GM19463 (cell line): ENCODE measurements at regions not wholly inside any gene's neighbourhood (a gene's known extent, or its start where the extent isn't known, plus 50 kb on each side); places are given as distances from the start of the nearest gene placed in this dataset.

Experiments
- ATAC-seq: cut with Tn5 transposase; IDR thresholded peaks from one replicate; pipeline ENCODE4 v1.9.1; 2021; ENCODE audit warnings: mild to moderate bottlenecking, moderate library complexity; ENCODE audit not compliant: unreplicated experiment

DNA sequence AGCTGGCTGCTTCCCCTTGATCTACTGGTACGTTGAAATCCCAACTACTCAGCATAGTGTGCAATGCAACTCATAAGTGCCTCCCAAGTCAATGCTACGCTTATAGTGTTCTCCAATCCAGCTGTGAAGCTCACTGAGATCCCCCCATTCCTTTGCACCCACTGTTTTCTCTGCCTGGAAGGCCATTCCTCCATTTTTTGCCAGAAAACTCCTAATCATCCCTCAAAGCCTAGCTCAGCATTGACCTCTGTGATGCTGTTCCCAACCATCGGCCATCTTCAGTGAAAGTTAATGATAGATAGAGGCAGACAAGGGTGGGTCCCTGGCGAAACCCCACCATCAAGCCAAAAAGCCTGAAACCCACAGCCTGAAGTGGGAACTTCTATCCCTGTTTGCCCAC is 211.0 kb downstream of the ENC1 start:
- no peak for ATAC-seq

GRCh38 chr5:74428876-74429275 is 211.7 kb downstream of the ENC1 start:
- no peak for ATAC-seq

GRCh38 chr5:74428275-74428674 is 212.3 kb downstream of the ENC1 start:
- ATAC-seq, result no peak

- ATAC-seq, result no peak
Measured at GRCh38 chr5:74426506-74426905, 214.0 kb downstream of the ENC1 start.

DNA sequence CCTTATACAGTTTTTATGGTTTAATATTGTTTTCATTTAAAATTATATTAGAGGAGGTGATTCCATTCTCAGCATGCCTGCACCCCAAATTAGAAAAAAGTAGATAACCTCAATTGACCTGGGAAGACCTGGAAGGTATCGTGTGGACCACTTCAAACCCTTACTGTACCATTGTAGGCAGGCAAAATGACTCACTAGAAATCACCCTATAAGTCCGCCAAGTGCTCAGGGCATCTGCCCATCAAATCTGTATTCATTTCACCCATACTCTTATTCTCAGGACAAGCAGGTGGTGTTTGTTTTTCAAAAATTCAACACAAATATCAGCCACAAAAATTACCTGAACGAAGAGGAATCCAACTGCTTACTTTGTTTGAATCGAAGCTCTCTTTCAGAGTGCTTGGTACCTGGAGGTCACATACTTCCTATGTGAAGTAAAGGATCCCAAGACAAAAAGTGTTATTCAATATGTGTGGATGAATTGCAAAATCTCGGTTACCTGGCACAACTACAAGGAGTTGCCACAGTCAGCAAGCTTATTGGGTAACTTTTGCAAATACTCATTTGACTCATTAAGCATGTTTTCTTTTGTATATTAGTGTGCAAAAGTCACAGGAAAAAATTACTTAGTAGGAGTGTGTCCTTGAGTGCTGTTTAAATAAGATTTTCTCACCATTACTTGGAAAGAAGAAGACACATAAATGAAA is 216.2 kb downstream of the ENC1 start:
- ATAC-seq, result no peak

GRCh38 chr5:74423383-74423782 is 217.1 kb downstream of the ENC1 start:
- ATAC-seq, result no peak

DNA sequence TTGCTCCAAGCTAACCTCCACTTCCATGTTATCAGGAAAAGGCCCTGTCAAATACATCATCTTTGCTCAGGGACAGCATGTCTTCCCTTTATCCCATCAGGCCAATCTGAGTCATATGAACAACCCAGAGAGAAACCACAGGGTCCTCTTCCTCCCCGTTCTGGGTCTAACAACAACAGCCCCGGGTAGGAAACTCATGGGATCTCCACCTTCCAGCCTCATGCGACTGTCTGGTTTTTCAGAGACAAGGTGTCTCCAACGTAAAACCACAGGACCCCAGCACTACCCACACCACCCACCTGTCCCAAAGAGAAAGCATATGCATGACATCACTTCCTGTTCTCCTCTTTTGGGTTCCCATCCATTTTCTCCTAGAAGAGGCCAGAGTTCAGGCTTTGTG is 217.9 kb downstream of the ENC1 start:
- ATAC-seq, result no peak

- no peak for ATAC-seq
Measured at GRCh38 chr5:74422030-74422429, 218.5 kb downstream of the ENC1 start.

GRCh38 chr5:74421377-74421776 is 219.2 kb downstream of the ENC1 start:
- no peak for ATAC-seq

DNA sequence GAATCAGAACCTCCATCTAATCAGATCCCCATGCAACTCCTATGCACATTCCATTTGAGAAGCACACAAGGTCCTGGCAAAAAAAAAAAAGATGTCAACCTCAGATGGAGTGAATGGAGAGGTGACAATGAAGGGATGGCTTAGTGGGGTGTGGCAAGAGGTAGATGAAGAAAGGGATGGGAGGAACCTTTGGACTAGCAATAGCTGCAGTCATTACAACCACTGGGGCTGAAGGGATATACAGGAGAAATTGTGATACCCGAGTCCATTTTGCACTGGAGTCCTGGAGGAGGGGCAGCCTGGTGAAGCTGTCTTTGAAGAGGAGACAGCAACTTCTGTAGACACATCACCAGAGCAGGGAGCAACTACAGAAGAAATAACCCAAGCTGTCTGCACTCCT is 219.6 kb downstream of the ENC1 start:
- ATAC-seq, result no peak

DNA sequence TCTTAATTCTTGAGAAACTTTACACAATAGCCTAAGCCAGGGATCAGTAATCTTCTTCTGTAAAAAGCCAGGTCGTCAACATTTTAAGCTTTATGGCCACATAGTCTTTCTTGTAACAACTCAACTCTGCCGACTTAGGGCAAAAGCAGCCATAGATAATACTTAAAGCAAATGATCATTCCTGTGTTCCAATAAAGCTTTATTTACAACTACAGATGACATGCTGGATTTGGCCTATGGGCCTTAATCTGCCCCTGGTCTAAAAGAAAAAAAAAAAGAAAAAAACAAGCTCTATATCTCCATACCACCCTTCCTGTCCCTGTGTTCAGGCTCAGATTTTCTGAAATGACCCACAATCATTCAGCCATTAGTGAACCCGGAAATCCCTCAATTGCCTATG is 220.3 kb downstream of the ENC1 start:
- no peak for ATAC-seq

DNA sequence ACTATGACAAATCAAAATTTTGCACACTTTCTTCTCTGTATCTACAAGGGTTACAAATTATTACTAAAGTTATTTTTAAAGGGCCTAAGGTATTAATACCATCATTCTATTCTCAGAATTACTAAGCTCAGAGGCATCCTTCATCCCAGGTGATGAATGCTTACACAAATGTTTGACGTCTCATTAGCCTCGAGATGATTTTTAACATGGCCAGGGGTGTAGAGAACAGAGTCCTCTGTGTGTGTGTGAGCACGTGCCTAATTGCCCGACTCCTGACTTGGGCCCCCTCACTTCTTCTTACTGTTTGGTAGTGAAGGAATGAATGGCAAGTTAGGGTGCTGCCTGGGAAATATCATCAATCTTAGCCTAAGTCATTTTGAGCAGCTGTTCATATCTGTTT is 221.1 kb downstream of the ENC1 start:
- ATAC-seq, result no peak

DNA sequence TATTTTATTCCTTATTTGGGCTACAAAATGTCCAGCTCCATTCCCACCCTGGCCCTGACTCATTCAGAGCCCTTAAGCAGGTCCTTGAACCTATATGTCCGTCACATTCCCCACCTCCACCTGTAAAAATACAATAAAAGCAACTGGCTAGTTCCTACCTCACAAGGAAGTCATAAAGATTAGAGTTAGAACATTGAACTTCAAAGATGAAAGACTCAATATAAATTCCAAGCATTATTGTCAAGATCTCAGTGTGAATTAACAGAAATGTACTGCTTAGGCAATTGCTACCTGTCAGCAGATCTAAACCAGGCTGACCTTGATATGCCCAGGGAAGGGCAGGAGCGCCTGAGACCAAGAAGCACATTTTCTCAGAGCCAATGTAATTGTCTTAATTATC is 221.8 kb downstream of the ENC1 start:
- ATAC-seq, result no peak

DNA sequence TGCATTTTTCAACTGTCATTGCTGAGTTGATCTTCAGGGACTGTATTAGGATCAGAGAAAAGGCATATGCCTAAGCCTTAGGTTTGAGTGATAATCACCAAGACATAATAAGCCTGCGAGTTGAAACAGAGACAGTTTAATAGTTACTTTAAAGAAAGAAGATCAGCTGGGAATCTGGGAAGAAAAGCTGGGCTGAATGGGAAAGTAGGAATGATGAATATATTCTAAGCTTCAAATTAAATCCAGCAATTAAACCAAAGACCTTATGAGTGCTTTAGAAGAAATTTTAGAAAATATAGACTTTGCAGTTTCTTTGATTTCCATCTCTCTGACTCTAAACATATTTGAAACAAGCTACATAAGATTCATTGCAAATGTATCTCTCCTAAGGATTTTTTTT is 222.3 kb downstream of the ENC1 start:
- no peak for ATAC-seq

DNA sequence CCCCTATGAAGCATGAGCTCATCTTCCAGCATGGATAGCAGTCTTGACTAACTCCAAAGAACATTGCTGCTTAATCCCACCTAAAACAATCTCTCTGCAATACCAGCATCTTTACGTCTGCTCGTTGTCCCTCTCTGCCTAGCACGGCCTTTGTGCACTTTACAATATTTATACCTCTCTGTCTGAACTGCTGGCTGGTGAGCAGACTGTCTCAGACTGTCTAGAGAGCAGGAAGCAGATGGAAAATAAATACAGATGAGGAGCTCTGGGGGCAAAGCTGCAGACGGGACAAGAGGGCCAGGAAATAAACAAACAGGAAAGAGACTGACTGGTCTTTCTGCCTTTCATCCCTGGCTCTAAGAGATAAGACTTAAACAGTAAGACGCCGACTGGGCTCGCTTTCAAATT is 224.8 kb downstream of the ENC1 start:
- ATAC-seq, result no peak

GRCh38 chr5:74414228-74414627 is 226.3 kb downstream of the ENC1 start:
- ATAC-seq, result no peak

- ATAC-seq, result no peak
Measured at GRCh38 chr5:74413403-74414048, 227.0 kb downstream of the ENC1 start.

GRCh38 chr5:74412066-74412465 is 228.5 kb downstream of the ENC1 start:
- ATAC-seq, result no peak

DNA sequence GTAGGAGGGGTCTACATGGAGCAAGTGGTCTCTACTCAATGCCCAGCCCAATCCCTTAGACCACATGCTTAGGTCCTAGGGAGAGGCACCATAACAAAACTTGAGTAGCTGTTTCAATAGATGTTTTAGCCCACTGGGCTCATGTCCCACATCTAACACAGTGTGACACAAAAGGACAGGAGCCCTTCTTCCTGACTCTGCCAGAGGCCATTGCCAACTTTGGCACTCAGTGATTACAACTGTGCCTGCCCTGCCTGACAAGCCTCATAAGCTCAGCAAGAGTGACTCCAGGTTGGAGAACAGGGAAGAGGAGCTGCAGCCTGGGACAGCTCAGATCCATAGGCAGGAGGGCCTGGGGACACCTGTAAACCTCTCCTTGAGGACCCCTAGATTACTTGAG is 230.8 kb downstream of the ENC1 start:
- no peak for ATAC-seq

DNA sequence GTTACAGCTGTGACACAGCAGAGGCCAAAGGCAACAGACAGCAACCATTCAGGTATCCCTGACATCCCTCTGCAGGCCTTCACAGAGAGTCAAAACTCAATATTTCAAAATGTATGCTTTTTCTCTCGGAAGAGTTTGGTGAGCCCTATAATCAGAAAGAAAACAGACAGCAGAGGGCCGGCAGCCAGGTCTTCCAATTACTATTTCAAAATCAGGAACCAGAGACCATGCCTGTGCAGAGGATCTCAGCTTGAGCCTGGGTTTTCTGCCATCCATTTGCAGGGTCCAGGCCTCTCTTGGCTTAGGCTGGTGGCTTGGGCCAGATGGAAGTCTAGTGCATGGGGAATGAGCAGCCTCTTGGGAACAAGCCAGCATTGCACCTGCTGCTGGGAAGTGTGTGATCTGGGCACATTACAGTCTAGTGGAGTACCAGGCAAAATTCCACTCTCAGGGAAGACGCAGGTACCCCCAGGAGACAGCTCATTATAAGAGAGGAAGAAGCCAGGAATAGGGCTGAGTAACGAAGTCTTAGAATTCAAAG is 231.3 kb downstream of the ENC1 start:
- no peak for ATAC-seq

DNA sequence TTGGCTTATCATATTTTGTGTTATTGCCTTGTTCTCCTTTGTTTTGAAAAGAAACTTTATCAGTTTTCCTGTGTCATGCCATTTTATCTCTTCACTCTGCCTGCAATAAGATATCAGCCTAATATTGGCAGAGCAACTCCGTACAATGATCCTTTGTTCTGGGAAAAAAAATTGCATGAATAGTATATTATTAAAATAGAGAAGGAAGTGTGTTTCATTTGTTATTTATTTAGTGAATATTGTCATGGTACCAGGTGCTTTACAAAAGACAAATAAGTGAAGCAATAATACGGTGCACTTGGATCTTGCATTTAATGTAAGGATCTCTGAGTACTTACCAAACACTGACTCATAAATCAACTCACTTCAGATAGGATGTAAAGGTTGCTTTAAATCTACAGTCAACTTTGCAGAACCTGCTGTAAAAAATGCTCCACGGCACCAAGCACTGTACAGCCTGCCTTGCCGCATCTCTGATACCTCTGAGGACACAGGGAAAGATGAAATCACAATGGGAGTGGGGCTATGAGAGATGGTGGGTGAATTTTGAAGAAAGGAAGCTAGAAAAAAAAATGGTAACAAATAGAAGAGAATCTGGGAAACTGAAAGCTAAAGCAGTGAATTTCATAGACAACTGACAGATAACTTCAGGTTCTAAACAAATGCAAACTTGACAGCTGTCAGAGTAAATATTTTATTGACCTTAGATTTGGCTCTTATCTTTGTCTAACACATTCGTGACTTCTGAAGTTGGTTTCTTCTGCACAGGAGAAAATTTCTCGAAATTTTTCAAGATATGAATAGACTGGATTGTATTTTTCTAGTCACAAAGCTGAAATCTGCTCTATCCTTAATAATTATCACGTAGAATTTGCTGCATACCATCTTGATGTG is 232.1 kb downstream of the ENC1 start:
- ATAC-seq, result no peak

DNA sequence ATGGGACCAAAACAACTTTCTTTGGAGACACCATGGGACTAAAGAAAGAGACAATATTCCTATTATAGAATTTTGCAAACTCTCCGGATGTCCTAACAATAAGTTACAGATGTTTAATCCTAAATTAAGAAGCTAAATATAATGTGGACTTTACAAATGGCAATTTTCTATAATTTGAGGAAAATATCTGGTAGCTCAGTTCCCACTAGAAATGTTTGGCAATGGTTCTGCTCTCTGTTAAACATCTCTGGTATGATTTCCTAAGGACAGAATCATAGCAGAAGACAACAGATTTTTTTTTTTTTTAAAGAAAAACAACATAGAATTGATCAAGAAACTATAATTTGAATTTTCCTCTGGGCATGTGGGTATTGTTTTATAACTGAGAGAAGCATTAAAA is 232.8 kb downstream of the ENC1 start:
- no peak for ATAC-seq
